H9 (cell line): ENCODE measurements at regions not wholly inside any gene's neighbourhood (a gene's known extent, or its start where the extent isn't known, plus 50 kb on each side); places are given as distances from the start of the nearest gene placed in this dataset.

ENCODE experiments used
- DNase-seq: peaks from one replicate; pipeline ENCODE4 v3.0.0-alpha.2; 2017
- H2AFZ ChIP-seq: one replicate; pipeline ENCODE4 v1.6.1; 2013; ENCODE audit warnings: mild to moderate bottlenecking, low read length, control low read depth, moderate library complexity
- H2AK5ac ChIP-seq: 2 replicates; pipeline ENCODE4 v1.6.1; 2013; ENCODE audit warnings: low read length, control low read depth, mixed read lengths; ENCODE audit not compliant: insufficient read length
- H2BK120ac ChIP-seq: one replicate; pipeline ENCODE4 v1.6.1; 2013; ENCODE audit warnings: low read depth, mild to moderate bottlenecking, low read length, control low read depth, inconsistent platforms; ENCODE audit not compliant: poor library complexity, severe bottlenecking
- H2BK12ac ChIP-seq: 2 replicates; pipeline ENCODE4 v1.6.1; 2013; ENCODE audit warnings: low read length, control low read depth, mixed read lengths, low read depth; ENCODE audit not compliant: insufficient read length
- H2BK15ac ChIP-seq: 2 replicates; pipeline ENCODE4 v1.6.1; 2013; ENCODE audit warnings: low read depth, low read length, control low read depth
- H2BK20ac ChIP-seq: one replicate; pipeline ENCODE4 v1.6.1; 2013; ENCODE audit warnings: low read depth, mild to moderate bottlenecking, low read length, control low read depth, inconsistent platforms; ENCODE audit not compliant: poor library complexity, severe bottlenecking
- H2BK5ac ChIP-seq: 2 replicates; pipeline ENCODE4 v1.6.1; 2013; ENCODE audit warnings: low read length, control low read depth, mixed read lengths; ENCODE audit not compliant: insufficient read length
- H3K14ac ChIP-seq: 2 replicates; pipeline ENCODE4 v1.6.1; 2013; ENCODE audit warnings: low read length, control low read depth; ENCODE audit not compliant: insufficient read depth
- H3K18ac ChIP-seq: 2 replicates; pipeline ENCODE4 v1.6.1; 2013; ENCODE audit warnings: low read depth, mild to moderate bottlenecking, mixed read lengths, low read length, control low read depth; ENCODE audit not compliant: insufficient read length
- H3K23ac ChIP-seq: 2 replicates; pipeline ENCODE4 v1.6.1; 2013; ENCODE audit warnings: low read length, control low read depth, mixed read lengths, low read depth; ENCODE audit not compliant: insufficient read length
- H3K23me2 ChIP-seq: 2 replicates; pipeline ENCODE4 v1.6.1; 2013; ENCODE audit warnings: low read depth, mild to moderate bottlenecking, mixed read lengths, low read length, control low read depth; ENCODE audit not compliant: insufficient read length, poor library complexity, severe bottlenecking
- H3K27ac ChIP-seq: 2 replicates; pipeline ENCODE4 v1.5.1; 2013; ENCODE audit warnings: low read length, control low read depth, mixed read lengths, low read depth; ENCODE audit not compliant: insufficient read length
- H3K27me3 ChIP-seq: 2 replicates; pipeline ENCODE4 v1.6.1; 2013; ENCODE audit warnings: low read length, control low read depth, inconsistent platforms; ENCODE audit not compliant: insufficient read depth
- H3K4ac ChIP-seq: 2 replicates; pipeline ENCODE4 v1.6.1; 2013; ENCODE audit warnings: low read depth, mild to moderate bottlenecking, control low read depth, inconsistent platforms, low read length, moderate library complexity
- H3K4me1 ChIP-seq: 2 replicates; pipeline ENCODE4 v1.6.1; 2013; ENCODE audit warnings: low read length, control low read depth, inconsistent platforms; ENCODE audit not compliant: insufficient read depth
- H3K4me2 ChIP-seq: 2 replicates; pipeline ENCODE4 v1.6.1; 2013; ENCODE audit warnings: low read length, control low read depth, mixed read lengths; ENCODE audit not compliant: insufficient read length, insufficient read depth
- H3K56ac ChIP-seq: 2 replicates; pipeline ENCODE4 v1.6.1; 2013; ENCODE audit warnings: low read depth, mild to moderate bottlenecking, mixed read lengths, low read length, control low read depth; ENCODE audit not compliant: insufficient read length
- H3K79me1 ChIP-seq: 2 replicates; pipeline ENCODE4 v1.6.1; 2013; ENCODE audit warnings: low read depth, mild to moderate bottlenecking, moderate library complexity, low read length, control low read depth, inconsistent platforms; ENCODE audit not compliant: insufficient read depth, poor library complexity, severe bottlenecking
- H3K79me2 ChIP-seq: 2 replicates; pipeline ENCODE4 v1.6.1; 2013; ENCODE audit warnings: low read length, control low read depth, inconsistent platforms; ENCODE audit not compliant: insufficient read depth
- H3K9ac ChIP-seq: 2 replicates; pipeline ENCODE4 v1.6.1; 2013; ENCODE audit warnings: low read length, control low read depth, mixed read lengths; ENCODE audit not compliant: insufficient read length; ENCODE audit errors: extremely low read depth
- H3K9me3 ChIP-seq: one replicate; pipeline ENCODE4 v1.6.1; 2013; ENCODE audit warnings: low read depth, low read length, inconsistent platforms; ENCODE audit not compliant: control insufficient read depth
- H3T11ph ChIP-seq: one replicate; pipeline ENCODE4 v1.6.1; 2013; ENCODE audit warnings: mild to moderate bottlenecking, low read length, control low read depth, inconsistent platforms
- H4K20me1 ChIP-seq: one replicate; pipeline ENCODE4 v1.6.1; 2013; ENCODE audit not compliant: control insufficient read depth, insufficient read length, insufficient read depth
- H4K5ac ChIP-seq: 2 replicates; pipeline ENCODE4 v1.6.1; 2013; ENCODE audit warnings: low read depth, mild to moderate bottlenecking, mixed read lengths, low read length, control low read depth; ENCODE audit not compliant: insufficient read length
- H4K8ac ChIP-seq: replicated peaks from 2 replicates; pipeline ENCODE4 v1.6.1; 2013; ENCODE audit warnings: low read length, control low read depth, mixed read lengths, low read depth; ENCODE audit not compliant: insufficient read length
- H4K91ac ChIP-seq: 2 replicates; pipeline ENCODE4 v1.6.1; 2013; ENCODE audit warnings: low read depth, mild to moderate bottlenecking, moderate library complexity, mixed read lengths, low read length, control low read depth; ENCODE audit not compliant: insufficient read length
- H3K27ac Mint-ChIP-seq, 3 experiments: 2 replicates in 2 of 3; 3 replicates in 1 of 3; pipeline ENCODE4 v1.8.0; 2020 to 2021; ENCODE audit warnings: mixed read lengths in 3 of 3, mild to moderate bottlenecking in 1 of 3, moderate library complexity in 1 of 3
- H3K27me3 Mint-ChIP-seq: 2 replicates; pipeline ENCODE4 v1.8.0; 2021; ENCODE audit warnings: low read depth, mild to moderate bottlenecking, moderate library complexity, mixed read lengths
- H3K36me3 Mint-ChIP-seq, 3 experiments: 2 replicates in 2 of 3; 3 replicates in 1 of 3; pipeline ENCODE4 v1.8.0; 2020 to 2021; ENCODE audit warnings: low read depth in 3 of 3, mixed read lengths in 3 of 3; ENCODE audit not compliant: insufficient read depth in 1 of 3
- H3K4me1 Mint-ChIP-seq, 2 experiments: 2 replicates each; pipeline ENCODE4 v1.8.0; 2020; ENCODE audit warnings: mixed read lengths in 2 of 2
- H3K4me3 Mint-ChIP-seq, 2 experiments: 2 replicates in 1 of 2; 3 replicates in 1 of 2; pipeline ENCODE4 v1.8.0; 2020 to 2021; ENCODE audit warnings: mild to moderate bottlenecking in 2 of 2, mixed read lengths in 2 of 2, moderate library complexity in 1 of 2
- H3K9me3 Mint-ChIP-seq, 2 experiments: 2 replicates in 1 of 2; 3 replicates in 1 of 2; pipeline ENCODE4 v1.8.0; 2020; ENCODE audit warnings: mild to moderate bottlenecking in 2 of 2, mixed read lengths in 2 of 2, moderate library complexity in 1 of 2
- WGBS: extraction: QIAGEN DNeasy Blood & Tissue Kit; methylation state at CpG from one replicate; pipeline ENCODE4 v1.1.7; 2013; ENCODE audit warnings: missing lambda C conversion rate, low lambda C conversion rate, mixed read lengths; ENCODE audit not compliant: insufficient read length; ENCODE audit errors: extremely low coverage; 5-methylcytosine and 5-hydroxymethylcytosine counted together
- TF ChIP-seq, protein P1 (sequence below): fragments of 200-600 bp; sonication (generic); conservative IDR thresholded peaks from 3 replicates; pipeline ENCODE4 v1.8.0; 2021; ENCODE audit warnings: antibody characterized with exemption, mild to moderate bottlenecking

DNA sequence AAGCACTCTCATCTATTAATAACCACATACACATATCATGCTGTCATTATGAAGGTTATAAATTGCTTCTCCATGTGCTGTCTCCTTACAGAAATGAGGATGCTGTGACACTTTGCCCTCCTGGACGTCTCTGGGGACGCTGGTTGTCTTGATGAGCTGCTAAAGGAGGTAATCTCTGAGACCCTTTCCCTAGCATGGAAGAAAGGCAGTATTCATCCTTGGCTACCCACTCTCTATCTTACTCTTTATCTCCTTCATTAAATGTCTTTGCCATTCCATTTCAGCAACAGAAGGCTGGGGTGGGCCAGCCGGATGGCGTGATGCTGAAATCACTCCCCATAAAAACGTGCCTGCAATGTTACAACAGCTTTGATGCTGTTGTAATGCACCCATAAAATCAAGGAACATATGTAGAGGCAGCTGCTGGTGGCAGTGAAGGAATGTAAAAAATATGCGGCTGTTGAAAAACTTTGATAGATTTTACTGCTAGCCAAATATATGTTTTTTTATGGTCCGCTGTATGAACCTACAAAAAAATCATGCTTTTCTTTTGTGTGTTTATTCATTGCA is 715.1 kb upstream of the API5 start:
- Histone ChIP-seq H3T11ph (no peak overlapping the region), H2BK20ac (no peak overlapping the region), H2BK120ac (no peak overlapping the region), H3K79me1 (no peaks in the 10 kb centered on the region), H3K9ac (no peak overlapping the region), H3K27ac (no peak overlapping the region), H3K14ac (no peak overlapping the region), H3K4me2 (no peak overlapping the region), H3K9me3 (no peaks in the 10 kb centered on the region), H3K18ac (no peak overlapping the region), H3K79me2 (no peaks in the 10 kb centered on the region), H3K4ac (no peak overlapping the region), H3K27me3 (no peaks in the 10 kb centered on the region; the same call in 1 of the 2 replicates), H2AFZ (no peak overlapping the region), H3K4me1 (peaks cover 10% of the 10 kb centered on the region), H2AK5ac (no peak overlapping the region), H2BK5ac (no peak overlapping the region), H4K91ac (no peak overlapping the region), H4K20me1 (no peaks in the 10 kb centered on the region), H2BK12ac (no peak overlapping the region), H3K56ac (no peak overlapping the region), H4K8ac (no peak overlapping the region), H4K5ac (no peak overlapping the region), H3K23ac (no peak overlapping the region), H3K23me2 (no peaks in the 10 kb centered on the region), H2BK15ac (no peak overlapping the region)
- no CpG with 5 or more reads among the region's 7 CpGs for WGBS
- H3K4me3 Mint-ChIP-seq = no peak overlapping the region; a peak in 1 of 5 replicates
- no peaks in the 10 kb centered on the region; a peak in 1 of 5 replicates for H3K9me3 Mint-ChIP-seq
- no peaks in the 10 kb centered on the region; the same call in none of the 2 replicates for H3K27me3 Mint-ChIP-seq
- no peak for DNase-seq
- H3K27ac Mint-ChIP-seq = peak overlapping the region in 2 of 3 experiments; percentile 55 to 85; a peak in 3 of 7 replicates
- no peaks in the 10 kb centered on the region for H3K36me3 Mint-ChIP-seq
- TF ChIP-seq, protein P1, sequence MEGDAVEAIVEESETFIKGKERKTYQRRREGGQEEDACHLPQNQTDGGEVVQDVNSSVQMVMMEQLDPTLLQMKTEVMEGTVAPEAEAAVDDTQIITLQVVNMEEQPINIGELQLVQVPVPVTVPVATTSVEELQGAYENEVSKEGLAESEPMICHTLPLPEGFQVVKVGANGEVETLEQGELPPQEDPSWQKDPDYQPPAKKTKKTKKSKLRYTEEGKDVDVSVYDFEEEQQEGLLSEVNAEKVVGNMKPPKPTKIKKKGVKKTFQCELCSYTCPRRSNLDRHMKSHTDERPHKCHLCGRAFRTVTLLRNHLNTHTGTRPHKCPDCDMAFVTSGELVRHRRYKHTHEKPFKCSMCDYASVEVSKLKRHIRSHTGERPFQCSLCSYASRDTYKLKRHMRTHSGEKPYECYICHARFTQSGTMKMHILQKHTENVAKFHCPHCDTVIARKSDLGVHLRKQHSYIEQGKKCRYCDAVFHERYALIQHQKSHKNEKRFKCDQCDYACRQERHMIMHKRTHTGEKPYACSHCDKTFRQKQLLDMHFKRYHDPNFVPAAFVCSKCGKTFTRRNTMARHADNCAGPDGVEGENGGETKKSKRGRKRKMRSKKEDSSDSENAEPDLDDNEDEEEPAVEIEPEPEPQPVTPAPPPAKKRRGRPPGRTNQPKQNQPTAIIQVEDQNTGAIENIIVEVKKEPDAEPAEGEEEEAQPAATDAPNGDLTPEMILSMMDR = no peak
- peaks cover 30 to 42% of the 10 kb centered on the region in 2 experiments for H3K4me1 Mint-ChIP-seq
